Calu3 (cell line): ENCODE measurements at regions not wholly inside any gene's neighbourhood (a gene's known extent, or its start where the extent isn't known, plus 50 kb on each side); places are given as distances from the start of the nearest gene placed in this dataset.
A peak's percentile ranks its signal among the peaks of the same experiment; 100 is the strongest.

Experiments
- BruUV-seq: library from RNA; stranded (reverse); fragments of 400-500 nt; replicated peaks from 2 replicates; lab custom pipeline; 2021; lab: Mats Ljungman, UMichigan
- CTCF ChIA-PET: fragments of 300-600 bp; sonication (Branson Sonifier 250); formaldehyde crosslinking; loops from one replicate; lab custom pipeline; 2022; ENCODE audit warnings: antibody characterized with exemption; lab: Charles Lee
- DNase-seq: peaks from one replicate; pipeline ENCODE4 v3.0.0; 2022
- H3K27ac Mint-ChIP-seq: one replicate; pipeline ENCODE4 v1.8.0; 2022; ENCODE audit warnings: mixed read lengths; ENCODE audit not compliant: unreplicated experiment
- H3K27me3 Mint-ChIP-seq: one replicate; pipeline ENCODE4 v1.8.0; 2022; ENCODE audit warnings: mixed read lengths; ENCODE audit not compliant: unreplicated experiment
- H3K36me3 Mint-ChIP-seq: one replicate; pipeline ENCODE4 v1.8.0; 2022; ENCODE audit warnings: mild to moderate bottlenecking, moderate library complexity, mixed read lengths; ENCODE audit not compliant: insufficient read depth, unreplicated experiment
- H3K4me1 Mint-ChIP-seq: one replicate; pipeline ENCODE4 v1.8.0; 2022; ENCODE audit warnings: mild to moderate bottlenecking, low read depth, mixed read lengths; ENCODE audit not compliant: unreplicated experiment
- H3K4me3 Mint-ChIP-seq: one replicate; pipeline ENCODE4 v1.8.0; 2022; ENCODE audit warnings: mild to moderate bottlenecking, low read depth, moderate library complexity, mixed read lengths; ENCODE audit not compliant: unreplicated experiment
- H3K9me3 Mint-ChIP-seq: one replicate; pipeline ENCODE4 v1.8.0; 2022; ENCODE audit warnings: low read depth, mixed read lengths; ENCODE audit not compliant: unreplicated experiment
- intact Hi-C: fragments of 100-400 bp; cut with micrococcal nuclease; formaldehyde crosslinking; loops from one replicate; pipeline ENCODE4 v1.10.0; 2022; ENCODE audit not compliant: unreplicated experiment
- TF ChIP-seq, protein P1 (sequence below): fragments of 200-600 bp; IDR thresholded peaks from one replicate; pipeline ENCODE4 v1.8.0; 2022; ENCODE audit warnings: antibody characterized with exemption; ENCODE audit not compliant: unreplicated experiment

- Mint-ChIP-seq H3K36me3 (no peaks in the 10 kb centered on the region), H3K4me3 (no peak overlapping the region), H3K4me1 (no peaks in the 10 kb centered on the region), H3K9me3 (peaks cover 3% of the 10 kb centered on the region), H3K27me3 (no peaks in the 10 kb centered on the region), H3K27ac (no peak overlapping the region)
- TF ChIP-seq, protein P1, sequence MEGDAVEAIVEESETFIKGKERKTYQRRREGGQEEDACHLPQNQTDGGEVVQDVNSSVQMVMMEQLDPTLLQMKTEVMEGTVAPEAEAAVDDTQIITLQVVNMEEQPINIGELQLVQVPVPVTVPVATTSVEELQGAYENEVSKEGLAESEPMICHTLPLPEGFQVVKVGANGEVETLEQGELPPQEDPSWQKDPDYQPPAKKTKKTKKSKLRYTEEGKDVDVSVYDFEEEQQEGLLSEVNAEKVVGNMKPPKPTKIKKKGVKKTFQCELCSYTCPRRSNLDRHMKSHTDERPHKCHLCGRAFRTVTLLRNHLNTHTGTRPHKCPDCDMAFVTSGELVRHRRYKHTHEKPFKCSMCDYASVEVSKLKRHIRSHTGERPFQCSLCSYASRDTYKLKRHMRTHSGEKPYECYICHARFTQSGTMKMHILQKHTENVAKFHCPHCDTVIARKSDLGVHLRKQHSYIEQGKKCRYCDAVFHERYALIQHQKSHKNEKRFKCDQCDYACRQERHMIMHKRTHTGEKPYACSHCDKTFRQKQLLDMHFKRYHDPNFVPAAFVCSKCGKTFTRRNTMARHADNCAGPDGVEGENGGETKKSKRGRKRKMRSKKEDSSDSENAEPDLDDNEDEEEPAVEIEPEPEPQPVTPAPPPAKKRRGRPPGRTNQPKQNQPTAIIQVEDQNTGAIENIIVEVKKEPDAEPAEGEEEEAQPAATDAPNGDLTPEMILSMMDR: no peak
- CTCF ChIA-PET: interaction anchor here (0.5 kb wide), 1 partner anchor 17 kb away, joined by 5 read pairs; no protein-coding TSS in a partner anchor
- intact Hi-C loops: no loop called here
- DNase-seq: no peak
- no TSS peak for BruUV-seq
Observed at GRCh38 chr2:122515731-122516290, 760.4 kb downstream of the TSN start.

GRCh38 chr2:122516775-122517174 is 761.3 kb downstream of the TSN start:
- Mint-ChIP-seq H3K4me3 (no peak overlapping the region), H3K27ac (no peak overlapping the region), H3K4me1 (no peaks in the 10 kb centered on the region), H3K36me3 (no peaks in the 10 kb centered on the region), H3K9me3 (peaks cover 3% of the 10 kb centered on the region), H3K27me3 (no peaks in the 10 kb centered on the region)
- DNase-seq: no peak
- BruUV-seq: no TSS peak
- intact Hi-C loops: no loop called here
- TF ChIP-seq, protein P1: no peak
- CTCF ChIA-PET: no interaction called here

- no peak overlapping the region for H3K4me3 Mint-ChIP-seq
- H3K27ac Mint-ChIP-seq: no peak overlapping the region
Observed at GRCh38 chr2:122519366-122519765, 763.9 kb downstream of the TSN start.

GRCh38 chr2:122519821-122520611 is 764.6 kb downstream of the TSN start:
- intact Hi-C loops: no loop called here
- BruUV-seq: no TSS peak
- H3K36me3 Mint-ChIP-seq: no peaks in the 10 kb centered on the region
- H3K4me3 Mint-ChIP-seq: no peak overlapping the region
- peaks cover 7% of the 10 kb centered on the region for H3K9me3 Mint-ChIP-seq
- DNase-seq: no peak
- H3K27ac Mint-ChIP-seq: no peak overlapping the region
- no peaks in the 10 kb centered on the region for H3K27me3 Mint-ChIP-seq
- CTCF ChIA-PET: interaction anchor here (0.8 kb wide), 1 partner anchor 9 kb away, joined by 3 read pairs; no protein-coding TSS in a partner anchor
- TF ChIP-seq, protein P1: no peak
- no peaks in the 10 kb centered on the region for H3K4me1 Mint-ChIP-seq

More at GRCh38 chr2:122519366-122519765, 763.9 kb downstream of the TSN start:
- Mint-ChIP-seq H3K36me3 (no peaks in the 10 kb centered on the region), H3K4me1 (no peaks in the 10 kb centered on the region), H3K9me3 (peaks cover 7% of the 10 kb centered on the region), H3K27me3 (no peaks in the 10 kb centered on the region)
- CTCF ChIA-PET: interaction anchor here (0.8 kb wide), 1 partner anchor 10 kb away, joined by 3 read pairs; no protein-coding TSS in a partner anchor
- TF ChIP-seq, protein P1: no peak
- intact Hi-C loops: no loop called here
- no TSS peak for BruUV-seq
- DNase-seq: peak; percentile 4
